ENCODE measurements at regions not wholly inside any gene's neighbourhood (a gene's known extent, or its start where the extent isn't known, plus 50 kb on each side); places are given as distances from the start of the nearest gene placed in this dataset.

GRCh38 chr1:208534979-208535378 is 290.8 kb upstream of the PLXNA2 start:
- ChIA-PET POLR2A (interaction anchor here (0.7 kb wide), 1 partner anchor 32 kb away, joined by 3 read pairs; no protein-coding TSS in a partner anchor), CTCF (ENCODE audit: unreplicated experiment) (no interaction called here)
- Histone ChIP-seq H2AFZ (ENCODE audit: low read length) (no peak overlapping the region), H3K9me2 (ENCODE audit: insufficient read depth, low read length) (no peaks in the 10 kb centered on the region), H3K4me2 (ENCODE audit: low read length) (no peak overlapping the region), H3K36me3 (ENCODE audit: insufficient read depth, low read length) (no peaks in the 10 kb centered on the region), H3K79me2 (ENCODE audit: insufficient read depth, low read depth, low read length) (no peaks in the 10 kb centered on the region), H4K20me1 (ENCODE audit: insufficient read depth, low read length) (no peaks in the 10 kb centered on the region), H3K4me1 (ENCODE audit: insufficient read depth, low read length, poor library complexity, severe bottlenecking) (no peaks in the 10 kb centered on the region), H3K4me3 (ENCODE audit: low read depth, low read length, poor library complexity, severe bottlenecking) (no peak overlapping the region), H3K9me3 (ENCODE audit: low read length) (no peaks in the 10 kb centered on the region), H3K27ac (ENCODE audit: low read depth, low read length, poor library complexity, severe bottlenecking) (no peak overlapping the region)
- intact Hi-C loops (cut with micrococcal nuclease; ENCODE audit: unreplicated experiment): no loop called here
- no peak for DNase-seq (ENCODE audit: low spot score)
- no peak for TF ChIP-seq EZH2phosphoT487 (IDR thresholded peaks at IDR 0.05; ENCODE audit: borderline replicate concordance, low read depth, low read length)
- TF ChIP-seq, protein P1, sequence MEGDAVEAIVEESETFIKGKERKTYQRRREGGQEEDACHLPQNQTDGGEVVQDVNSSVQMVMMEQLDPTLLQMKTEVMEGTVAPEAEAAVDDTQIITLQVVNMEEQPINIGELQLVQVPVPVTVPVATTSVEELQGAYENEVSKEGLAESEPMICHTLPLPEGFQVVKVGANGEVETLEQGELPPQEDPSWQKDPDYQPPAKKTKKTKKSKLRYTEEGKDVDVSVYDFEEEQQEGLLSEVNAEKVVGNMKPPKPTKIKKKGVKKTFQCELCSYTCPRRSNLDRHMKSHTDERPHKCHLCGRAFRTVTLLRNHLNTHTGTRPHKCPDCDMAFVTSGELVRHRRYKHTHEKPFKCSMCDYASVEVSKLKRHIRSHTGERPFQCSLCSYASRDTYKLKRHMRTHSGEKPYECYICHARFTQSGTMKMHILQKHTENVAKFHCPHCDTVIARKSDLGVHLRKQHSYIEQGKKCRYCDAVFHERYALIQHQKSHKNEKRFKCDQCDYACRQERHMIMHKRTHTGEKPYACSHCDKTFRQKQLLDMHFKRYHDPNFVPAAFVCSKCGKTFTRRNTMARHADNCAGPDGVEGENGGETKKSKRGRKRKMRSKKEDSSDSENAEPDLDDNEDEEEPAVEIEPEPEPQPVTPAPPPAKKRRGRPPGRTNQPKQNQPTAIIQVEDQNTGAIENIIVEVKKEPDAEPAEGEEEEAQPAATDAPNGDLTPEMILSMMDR (conservative IDR thresholded peaks at IDR 0.05; ENCODE audit: low read length): no peak
- no TSS peak for BruUV-seq (replicated peaks)

DNA sequence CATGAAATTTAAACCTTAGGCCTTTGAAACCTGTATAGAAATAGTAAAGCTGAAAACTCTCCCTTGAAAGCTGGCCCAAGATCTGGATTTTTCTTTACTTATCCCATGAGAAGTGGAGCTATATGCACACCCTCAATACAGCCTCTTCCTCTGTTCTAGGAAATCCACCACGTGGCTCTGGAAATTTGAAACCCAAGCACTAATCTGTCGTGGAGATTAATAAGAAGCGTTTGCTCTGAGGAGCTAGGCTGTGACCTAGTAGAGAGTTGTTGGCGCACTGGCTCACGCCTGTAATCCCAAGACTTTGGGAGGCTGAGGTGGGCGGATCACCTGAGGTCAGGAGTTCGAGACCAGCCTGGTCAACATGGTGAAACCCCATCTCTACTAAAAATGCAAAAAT is 291.3 kb upstream of the PLXNA2 start:
- no TSS peak for BruUV-seq (replicated peaks)
- H3K9me2 ChIP-seq (ENCODE audit: insufficient read depth, low read length): no peaks in the 10 kb centered on the region
- POLR2A ChIA-PET: no interaction called here
- DNase-seq (ENCODE audit: low spot score): no peak
- no peaks in the 10 kb centered on the region for H3K9me3 ChIP-seq (ENCODE audit: low read length)
- no peaks in the 10 kb centered on the region for H3K79me2 ChIP-seq (ENCODE audit: insufficient read depth, low read depth, low read length)
- H3K4me2 ChIP-seq (ENCODE audit: low read length): no peak overlapping the region
- no peak overlapping the region for H3K4me3 ChIP-seq (ENCODE audit: low read depth, low read length, poor library complexity, severe bottlenecking)
- intact Hi-C loops (cut with micrococcal nuclease; ENCODE audit: unreplicated experiment): no loop called here
- no peak overlapping the region for H2AFZ ChIP-seq (ENCODE audit: low read length)
- no peak overlapping the region for H3K27ac ChIP-seq (ENCODE audit: low read depth, low read length, poor library complexity, severe bottlenecking)
- H3K4me1 ChIP-seq (ENCODE audit: insufficient read depth, low read length, poor library complexity, severe bottlenecking): no peaks in the 10 kb centered on the region
- no peaks in the 10 kb centered on the region for H4K20me1 ChIP-seq (ENCODE audit: insufficient read depth, low read length)
- CTCF ChIA-PET (ENCODE audit: unreplicated experiment): no interaction called here
- TF ChIP-seq, protein P1 (conservative IDR thresholded peaks at IDR 0.05; ENCODE audit: low read length): no peak
- no peak for TF ChIP-seq EZH2phosphoT487 (IDR thresholded peaks at IDR 0.05; ENCODE audit: borderline replicate concordance, low read depth, low read length)
- no peaks in the 10 kb centered on the region for H3K36me3 ChIP-seq (ENCODE audit: insufficient read depth, low read length)

- H4K20me1 ChIP-seq (ENCODE audit: insufficient read depth, low read length): no peaks in the 10 kb centered on the region
- POLR2A ChIA-PET: no interaction called here
- no peaks in the 10 kb centered on the region for H3K4me1 ChIP-seq (ENCODE audit: insufficient read depth, low read length, poor library complexity, severe bottlenecking)
- H3K27ac ChIP-seq (ENCODE audit: low read depth, low read length, poor library complexity, severe bottlenecking): no peak overlapping the region
- H3K9me3 ChIP-seq (ENCODE audit: low read length): no peaks in the 10 kb centered on the region
- CTCF ChIA-PET (ENCODE audit: unreplicated experiment): no interaction called here
- intact Hi-C loops (cut with micrococcal nuclease; ENCODE audit: unreplicated experiment): no loop called here
- no TSS peak for BruUV-seq (replicated peaks)
- H3K79me2 ChIP-seq (ENCODE audit: insufficient read depth, low read depth, low read length): no peaks in the 10 kb centered on the region
- no peak overlapping the region for H3K4me3 ChIP-seq (ENCODE audit: low read depth, low read length, poor library complexity, severe bottlenecking)
- no peak overlapping the region for H3K4me2 ChIP-seq (ENCODE audit: low read length)
- H2AFZ ChIP-seq (ENCODE audit: low read length): no peak overlapping the region
- DNase-seq (ENCODE audit: low spot score): no peak
- H3K9me2 ChIP-seq (ENCODE audit: insufficient read depth, low read length): no peaks in the 10 kb centered on the region
- H3K36me3 ChIP-seq (ENCODE audit: insufficient read depth, low read length): no peaks in the 10 kb centered on the region
- TF ChIP-seq, protein P1 (conservative IDR thresholded peaks at IDR 0.05; ENCODE audit: low read length): no peak
- no peak for TF ChIP-seq EZH2phosphoT487 (IDR thresholded peaks at IDR 0.05; ENCODE audit: borderline replicate concordance, low read depth, low read length)
These were observed 292.0 kb upstream of the PLXNA2 start for GRCh38 chr1:208536212-208536611.
